ENCODE measurements at regions not wholly inside any gene's neighbourhood (a gene's known extent, or its start where the extent isn't known, plus 50 kb on each side); places are given as distances from the start of the nearest gene placed in this dataset.

DNA sequence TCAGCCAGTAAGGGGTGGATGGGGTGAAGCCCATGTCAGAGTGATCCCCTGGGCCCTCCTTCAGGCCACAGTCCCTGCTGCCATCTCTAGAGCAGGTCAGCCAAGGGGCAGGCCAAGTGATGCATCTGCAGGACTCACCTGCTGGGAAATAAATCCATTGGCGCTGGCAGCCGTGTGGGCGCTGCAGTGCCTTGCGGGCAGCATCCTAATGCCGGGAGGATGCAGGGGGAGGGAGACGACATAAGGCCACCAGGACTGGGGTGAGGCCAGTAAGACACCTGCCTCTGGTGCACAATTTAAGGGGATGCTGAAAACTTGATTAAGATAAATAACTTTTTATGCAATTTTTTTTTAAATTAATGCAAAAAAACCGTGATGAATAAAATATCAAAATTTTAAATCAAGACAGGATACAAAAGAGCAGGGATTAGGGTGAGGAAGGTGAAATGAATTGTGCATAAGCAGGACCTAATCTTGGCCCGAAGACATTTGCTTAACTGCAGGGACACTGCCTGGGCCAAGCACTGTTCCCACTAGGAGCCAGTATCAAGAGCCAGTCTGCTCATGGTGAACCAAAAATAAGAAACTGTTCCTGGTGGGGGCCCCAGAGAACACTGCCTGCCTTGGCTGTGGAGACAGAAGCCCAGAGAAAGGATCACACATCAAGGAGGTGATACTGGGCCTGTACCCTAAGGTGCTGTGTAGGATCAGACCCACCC lies 67.5 kb upstream of the CPLX2 start:
- no peak for ATAC-seq
- WGBS, 2 donors, result 43 to 49% methylated on average over 8 of the region's 8 CpGs
- Histone ChIP-seq H3K4me3 (no peak overlapping the region), H3K4me1 (no peaks in the 10 kb centered on the region), H3K27me3 (no peaks in the 10 kb centered on the region), H3K27ac (no peak overlapping the region), H3K9me3 (no peaks in the 10 kb centered on the region), H3K36me3 (replicated peaks in 1 of 2; ENCODE audit: insufficient read depth in 1 of 2, low read depth in 2 of 2) (no peaks in the 10 kb centered on the region)
- DNase-seq, result no peak
- TF ChIP-seq POLR2A (IDR thresholded peaks at IDR 0.05), result no peak
- TF ChIP-seq, protein P1, sequence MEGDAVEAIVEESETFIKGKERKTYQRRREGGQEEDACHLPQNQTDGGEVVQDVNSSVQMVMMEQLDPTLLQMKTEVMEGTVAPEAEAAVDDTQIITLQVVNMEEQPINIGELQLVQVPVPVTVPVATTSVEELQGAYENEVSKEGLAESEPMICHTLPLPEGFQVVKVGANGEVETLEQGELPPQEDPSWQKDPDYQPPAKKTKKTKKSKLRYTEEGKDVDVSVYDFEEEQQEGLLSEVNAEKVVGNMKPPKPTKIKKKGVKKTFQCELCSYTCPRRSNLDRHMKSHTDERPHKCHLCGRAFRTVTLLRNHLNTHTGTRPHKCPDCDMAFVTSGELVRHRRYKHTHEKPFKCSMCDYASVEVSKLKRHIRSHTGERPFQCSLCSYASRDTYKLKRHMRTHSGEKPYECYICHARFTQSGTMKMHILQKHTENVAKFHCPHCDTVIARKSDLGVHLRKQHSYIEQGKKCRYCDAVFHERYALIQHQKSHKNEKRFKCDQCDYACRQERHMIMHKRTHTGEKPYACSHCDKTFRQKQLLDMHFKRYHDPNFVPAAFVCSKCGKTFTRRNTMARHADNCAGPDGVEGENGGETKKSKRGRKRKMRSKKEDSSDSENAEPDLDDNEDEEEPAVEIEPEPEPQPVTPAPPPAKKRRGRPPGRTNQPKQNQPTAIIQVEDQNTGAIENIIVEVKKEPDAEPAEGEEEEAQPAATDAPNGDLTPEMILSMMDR (IDR thresholded peaks at IDR 0.05), result no peak
- intact Hi-C loops (cut with DNase I), result no loop called here

DNA sequence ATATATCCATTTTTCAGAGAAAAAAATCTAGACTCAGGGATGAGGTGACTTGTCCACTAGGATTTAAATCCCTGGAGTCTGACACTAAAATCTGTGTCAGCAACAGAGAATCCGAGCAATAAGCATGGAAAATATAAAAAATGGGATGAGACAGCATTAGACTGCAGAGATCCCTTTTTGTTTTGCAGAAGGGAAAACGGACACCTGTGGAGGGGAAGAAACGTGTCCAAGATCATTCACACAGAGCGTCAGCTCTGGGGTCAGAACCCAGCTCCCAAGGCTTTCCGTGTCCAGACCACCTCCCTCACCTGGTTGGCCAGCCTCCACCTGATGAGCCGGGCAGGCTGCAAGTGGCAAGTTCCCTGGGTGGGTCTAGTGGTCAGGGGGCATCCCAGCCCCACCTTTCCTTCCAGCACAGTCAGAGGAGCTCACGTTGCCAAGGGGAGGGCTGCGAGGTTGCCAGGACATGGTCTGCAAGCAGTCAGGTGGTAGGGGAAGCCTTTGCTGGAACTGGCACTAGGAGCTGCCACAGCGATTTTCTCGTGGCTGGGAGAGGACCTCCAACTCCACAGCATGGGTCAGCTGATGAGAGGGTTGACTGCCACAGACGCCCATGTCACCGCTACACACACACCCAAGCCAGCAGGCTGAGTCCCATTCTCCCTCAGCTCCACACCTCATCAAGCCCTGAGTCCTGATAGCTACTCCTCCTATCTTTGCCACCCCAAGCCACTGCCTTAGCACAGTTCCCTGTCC lies 65.9 kb upstream of the CPLX2 start:
- WGBS, 2 donors, result 47 to 53% methylated on average over 10 to 12 of the region's 12 CpGs
- DNase-seq (no peak), ATAC-seq (no peak)
- Histone ChIP-seq H3K4me3 (no peak overlapping the region), H3K27me3 (no peaks in the 10 kb centered on the region), H3K27ac (no peak overlapping the region), H3K4me1 (no peaks in the 10 kb centered on the region), H3K9me3 (no peaks in the 10 kb centered on the region), H3K36me3 (replicated peaks in 1 of 2; ENCODE audit: insufficient read depth in 1 of 2, low read depth in 2 of 2) (no peaks in the 10 kb centered on the region)
- intact Hi-C loops (cut with DNase I), result no loop called here
- no peak for TF ChIP-seq POLR2A (IDR thresholded peaks at IDR 0.05)
- TF ChIP-seq, protein P1 (IDR thresholded peaks at IDR 0.05), result no peak

DNA sequence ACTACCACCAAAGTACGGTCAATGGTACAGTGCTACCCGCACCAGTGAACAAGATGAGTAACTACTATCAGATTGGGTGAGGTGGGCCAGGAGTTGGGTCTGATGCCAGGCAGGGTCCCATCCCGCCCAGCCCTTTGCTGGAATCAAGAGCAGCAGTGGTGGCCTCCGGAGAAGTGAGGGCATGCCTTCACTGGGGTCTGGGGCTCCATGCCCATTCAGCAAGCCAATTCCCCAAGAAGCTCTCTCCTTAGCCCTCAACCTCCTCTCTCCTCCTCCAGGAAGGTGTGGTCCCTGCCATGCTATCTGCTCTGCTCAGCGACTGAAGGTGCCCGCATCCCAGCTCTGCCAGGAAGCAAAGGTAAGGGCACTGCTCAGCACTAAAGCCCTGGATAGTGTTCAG lies 62.7 kb upstream of the CPLX2 start:
- Histone ChIP-seq H3K27me3 (no peaks in the 10 kb centered on the region), H3K9me3 (no peaks in the 10 kb centered on the region), H3K4me3 (no peak overlapping the region), H3K36me3 (replicated peaks in 1 of 2; ENCODE audit: insufficient read depth in 1 of 2, low read depth in 2 of 2) (no peaks in the 10 kb centered on the region), H3K4me1 (no peaks in the 10 kb centered on the region), H3K27ac (no peak overlapping the region)
- no peak for TF ChIP-seq POLR2A (IDR thresholded peaks at IDR 0.05)
- TF ChIP-seq, protein P1 (IDR thresholded peaks at IDR 0.05), result no peak
- no peak for ATAC-seq
- intact Hi-C loops (cut with DNase I), result no loop called here
- no peak for DNase-seq
- 76 to 78% methylated on average over 6 of the region's 6 CpGs for WGBS, 2 donors

DNA sequence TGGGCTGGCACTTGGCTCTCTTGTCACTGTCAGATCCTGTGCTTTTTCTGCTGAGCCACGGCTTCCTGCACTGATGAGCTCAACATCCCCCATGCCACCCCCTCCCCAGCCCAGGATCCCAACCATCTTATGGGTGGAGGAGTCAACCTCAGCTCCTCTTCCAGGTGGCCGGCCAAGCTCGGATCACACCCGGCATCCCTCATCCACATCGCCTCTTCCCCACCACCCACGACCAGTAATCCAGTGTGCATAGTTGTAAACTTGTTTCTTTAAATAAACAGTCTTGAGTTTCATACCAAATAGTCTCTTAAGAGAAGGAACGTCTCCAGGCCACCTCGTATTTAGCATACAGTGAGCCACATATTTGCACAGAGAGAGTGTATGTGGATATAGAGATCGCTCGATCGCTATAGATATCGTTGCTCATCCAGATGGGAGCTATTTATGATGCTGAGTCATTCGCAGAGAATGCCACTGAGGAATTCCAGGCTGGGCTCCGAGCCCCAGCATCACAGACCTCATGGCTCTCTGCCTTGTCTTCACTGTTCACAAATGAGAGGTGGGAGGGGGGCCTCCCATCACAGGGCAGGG lies 61.8 kb upstream of the CPLX2 start:
- no peak for TF ChIP-seq POLR2A (IDR thresholded peaks at IDR 0.05)
- TF ChIP-seq, protein P1 (IDR thresholded peaks at IDR 0.05), result no peak
- H3K36me3 ChIP-seq (replicated peaks in 1 of 2; ENCODE audit: insufficient read depth in 1 of 2, low read depth in 2 of 2), result no peaks in the 10 kb centered on the region
- no peak overlapping the region for H3K27ac ChIP-seq
- H3K27me3 ChIP-seq, result no peaks in the 10 kb centered on the region
- ATAC-seq (no peak), DNase-seq (no peak)
- no peaks in the 10 kb centered on the region for H3K9me3 ChIP-seq
- no peak overlapping the region for H3K4me3 ChIP-seq
- 47 to 50% methylated on average over 14 of the region's 14 CpGs for WGBS, 2 donors
- no peaks in the 10 kb centered on the region for H3K4me1 ChIP-seq
- intact Hi-C loops (cut with DNase I), result no loop called here

All from body of pancreas (tissue), 4 donors.